CD4-positive, alpha-beta memory T cell (primary cell): ENCODE measurements at regions not wholly inside any gene's neighbourhood (a gene's known extent, or its start where the extent isn't known, plus 50 kb on each side); places are given as distances from the start of the nearest gene placed in this dataset.

Experiments used
- CTCF ChIA-PET: fragments of 350-600 bp; sonication (Branson Sonifier 250); formaldehyde crosslinking; loops from one replicate; lab custom pipeline; 2021; ENCODE audit warnings: inconsistent platforms; ENCODE audit not compliant: partially characterized antibody; lab: Charles Lee
- POLR2A ChIA-PET: fragments of 350-600 bp; sonication (Branson Sonifier 250); formaldehyde crosslinking; loops from one replicate; lab custom pipeline; 2021; ENCODE audit not compliant: partially characterized antibody; lab: Charles Lee
- DNase-seq, 5 donors: peaks; one replicate each; pipeline versions ENCODE4 v3.0.0 to v3.0.0-alpha.2; 2020 to 2022; ENCODE audit warnings: mixed read lengths in 1 of 5
- H3K27ac ChIP-seq: one replicate; pipeline ENCODE4 v1.7.0; 2013; ENCODE audit warnings: low read depth, low read length
- H3K27me3 ChIP-seq: 2 replicates; pipeline ENCODE4 v1.7.0; 2013; ENCODE audit warnings: mild to moderate bottlenecking, low read length, moderate library complexity; ENCODE audit not compliant: insufficient read depth
- H3K36me3 ChIP-seq: 2 replicates; pipeline ENCODE4 v1.7.0; 2013; ENCODE audit warnings: mild to moderate bottlenecking, low read length, moderate library complexity; ENCODE audit not compliant: insufficient read depth
- H3K4me1 ChIP-seq: 2 replicates; pipeline ENCODE4 v1.7.0; 2013; ENCODE audit warnings: mild to moderate bottlenecking, low read length, moderate library complexity; ENCODE audit not compliant: insufficient read depth
- H3K4me3 ChIP-seq, 2 donors: one replicate each; pipeline ENCODE4 v1.7.0; 2013; ENCODE audit warnings: low read length in 2 of 2, mild to moderate bottlenecking in 1 of 2
- H3K9me3 ChIP-seq, 2 donors: one replicate each; pipeline ENCODE4 v1.7.0; 2013; ENCODE audit warnings: low read length in 2 of 2, control low read depth in 1 of 2; ENCODE audit not compliant: control insufficient read depth in 1 of 2
- H3K27ac Mint-ChIP-seq, 7 donors: one replicate each; pipeline ENCODE4 v1.8.0; 2020 to 2021; ENCODE audit warnings: mixed read lengths in 7 of 7, mild to moderate bottlenecking in 6 of 7, inconsistent platforms in 3 of 7, moderate library complexity in 3 of 7
- H3K27me3 Mint-ChIP-seq, 2 donors: one replicate each; pipeline ENCODE4 v1.8.0; 2020 to 2021; ENCODE audit warnings: mixed read lengths in 2 of 2
- H3K36me3 Mint-ChIP-seq, 2 donors: one replicate each; pipeline ENCODE4 v1.8.0; 2020 to 2021; ENCODE audit warnings: mixed read lengths in 2 of 2, inconsistent platforms in 1 of 2, mild to moderate bottlenecking in 1 of 2
- H3K4me1 Mint-ChIP-seq, 4 donors: one replicate each; pipeline ENCODE4 v1.8.0; 2020 to 2021; ENCODE audit warnings: mixed read lengths in 4 of 4, mild to moderate bottlenecking in 1 of 4
- H3K4me3 Mint-ChIP-seq, 8 donors: one replicate each; pipeline ENCODE4 v1.8.0; 2020 to 2021; ENCODE audit warnings: mixed read lengths in 8 of 8, mild to moderate bottlenecking in 7 of 8, moderate library complexity in 6 of 8, inconsistent platforms in 3 of 8
- H3K9me3 Mint-ChIP-seq, 8 donors: one replicate each; pipeline ENCODE4 v1.8.0; 2020 to 2021; ENCODE audit warnings: mixed read lengths in 8 of 8, mild to moderate bottlenecking in 5 of 8, inconsistent platforms in 3 of 8, moderate library complexity in 1 of 8
- intact Hi-C: fragments of 100-400 bp; cut with micrococcal nuclease; formaldehyde crosslinking; loops from one replicate; pipeline ENCODE4 v1.15.1; 2023

GRCh38 chr1:56084246-56084645 is 495.1 kb downstream of the PLPP3 start:
- H3K4me3 ChIP-seq, result no peak overlapping the region
- Mint-ChIP-seq H3K36me3 (no peaks in the 10 kb centered on the region), H3K4me3 (no peak overlapping the region), H3K9me3 (peaks cover 3 to 17% (median 9%) of the 10 kb centered on the region in 8 donors), H3K27ac (no peak overlapping the region), H3K27me3 (peaks cover 0 to 1% of the 10 kb centered on the region in 2 donors), H3K4me1 (no peaks in the 10 kb centered on the region)
- no peak overlapping the region for H3K27ac ChIP-seq
- ChIA-PET CTCF (no interaction called here), POLR2A (no interaction called here)
- DNase-seq, result no peak
- H3K4me1 ChIP-seq, result no peaks in the 10 kb centered on the region
- H3K27me3 ChIP-seq, result no peaks in the 10 kb centered on the region
- no peaks in the 10 kb centered on the region for H3K36me3 ChIP-seq
- intact Hi-C loops, result no loop called here
- no peaks in the 10 kb centered on the region for H3K9me3 ChIP-seq

- Histone ChIP-seq H3K4me3 (no peak overlapping the region), H3K27ac (no peak overlapping the region), H3K9me3 (no peaks in the 10 kb centered on the region), H3K4me1 (no peaks in the 10 kb centered on the region), H3K27me3 (no peaks in the 10 kb centered on the region), H3K36me3 (no peaks in the 10 kb centered on the region)
- Mint-ChIP-seq H3K27me3 (no peaks in the 10 kb centered on the region), H3K4me3 (no peak overlapping the region), H3K36me3 (no peaks in the 10 kb centered on the region), H3K4me1 (no peaks in the 10 kb centered on the region), H3K9me3 (peaks cover 0 to 9% (median 2%) of the 10 kb centered on the region in 8 donors), H3K27ac (no peak overlapping the region)
- ChIA-PET POLR2A (no interaction called here), CTCF (no interaction called here)
- no peak for DNase-seq
- intact Hi-C loops, result no loop called here
Observed at GRCh38 chr1:56081736-56082135, 497.6 kb downstream of the PLPP3 start.

- Mint-ChIP-seq H3K4me1 (no peaks in the 10 kb centered on the region), H3K27ac (no peak overlapping the region), H3K36me3 (no peaks in the 10 kb centered on the region), H3K4me3 (no peak overlapping the region), H3K9me3 (peaks cover 0 to 9% (median 2%) of the 10 kb centered on the region in 8 donors), H3K27me3 (no peaks in the 10 kb centered on the region)
- CTCF ChIA-PET, result no interaction called here
- Histone ChIP-seq H3K4me1 (no peaks in the 10 kb centered on the region), H3K4me3 (no peak overlapping the region), H3K9me3 (no peaks in the 10 kb centered on the region), H3K36me3 (no peaks in the 10 kb centered on the region), H3K27ac (no peak overlapping the region), H3K27me3 (no peaks in the 10 kb centered on the region)
- POLR2A ChIA-PET, result no interaction called here
- DNase-seq, result no peak
- intact Hi-C loops, result no loop called here
Observed at GRCh38 chr1:56081173-56081572, 498.2 kb downstream of the PLPP3 start.

- H3K27me3 Mint-ChIP-seq, result peaks cover 0 to 1% of the 10 kb centered on the region in 2 donors
- ChIA-PET POLR2A (no interaction called here), CTCF (no interaction called here)
- Histone ChIP-seq H3K27me3 (no peaks in the 10 kb centered on the region), H3K27ac (no peak overlapping the region), H3K4me1 (no peaks in the 10 kb centered on the region), H3K4me3 (no peak overlapping the region), H3K9me3 (no peaks in the 10 kb centered on the region), H3K36me3 (no peaks in the 10 kb centered on the region)
- DNase-seq, result no peak
- no peak overlapping the region for H3K27ac Mint-ChIP-seq
- H3K4me3 Mint-ChIP-seq, result no peak overlapping the region
- H3K9me3 Mint-ChIP-seq, result peaks cover 0 to 11% (median 2%) of the 10 kb centered on the region in 8 donors
- intact Hi-C loops, result no loop called here
- no peaks in the 10 kb centered on the region for H3K36me3 Mint-ChIP-seq
- no peaks in the 10 kb centered on the region for H3K4me1 Mint-ChIP-seq
Observed at GRCh38 chr1:56080123-56080522, 499.2 kb downstream of the PLPP3 start.

GRCh38 chr1:56079391-56079790 is 500.0 kb downstream of the PLPP3 start:
- Histone ChIP-seq H3K4me1 (no peaks in the 10 kb centered on the region), H3K36me3 (no peaks in the 10 kb centered on the region), H3K27me3 (no peaks in the 10 kb centered on the region), H3K9me3 (no peaks in the 10 kb centered on the region), H3K27ac (no peak overlapping the region), H3K4me3 (no peak overlapping the region)
- Mint-ChIP-seq H3K4me3 (no peak overlapping the region), H3K27me3 (peaks cover 0 to 1% of the 10 kb centered on the region in 2 donors), H3K36me3 (no peaks in the 10 kb centered on the region), H3K9me3 (peaks cover 0 to 9% (median 3%) of the 10 kb centered on the region in 8 donors), H3K4me1 (no peaks in the 10 kb centered on the region), H3K27ac (no peak overlapping the region)
- CTCF ChIA-PET, result no interaction called here
- intact Hi-C loops, result no loop called here
- DNase-seq, result no peak
- POLR2A ChIA-PET, result no interaction called here

- CTCF ChIA-PET, result interaction anchor here (0.6 kb wide), 1 partner anchor 278 kb away, joined by 3 read pairs; no protein-coding TSS in a partner anchor
- H3K4me1 ChIP-seq, result no peaks in the 10 kb centered on the region
- no peaks in the 10 kb centered on the region for H3K4me1 Mint-ChIP-seq
- no peak for DNase-seq
- H3K36me3 ChIP-seq, result no peaks in the 10 kb centered on the region
- intact Hi-C loops, result no loop called here
- H3K4me3 ChIP-seq, result no peak overlapping the region
- H3K27me3 Mint-ChIP-seq, result peaks cover 0 to 1% of the 10 kb centered on the region in 2 donors
- H3K9me3 ChIP-seq, result no peaks in the 10 kb centered on the region
- H3K27me3 ChIP-seq, result no peaks in the 10 kb centered on the region
- H3K27ac ChIP-seq, result no peak overlapping the region
- no peak overlapping the region for H3K4me3 Mint-ChIP-seq
- POLR2A ChIA-PET, result no interaction called here
- no peak overlapping the region for H3K27ac Mint-ChIP-seq
- H3K9me3 Mint-ChIP-seq, result peaks cover 0 to 12% (median 3%) of the 10 kb centered on the region in 8 donors
- H3K36me3 Mint-ChIP-seq, result no peaks in the 10 kb centered on the region
Observed at GRCh38 chr1:56077206-56077605, 502.2 kb downstream of the PLPP3 start.

GRCh38 chr1:56074007-56074651 is 505.2 kb downstream of the PLPP3 start:
- Mint-ChIP-seq H3K27me3 (peaks cover 0 to 4% of the 10 kb centered on the region in 2 donors), H3K4me3 (no peak overlapping the region), H3K27ac (no peak overlapping the region), H3K36me3 (no peaks in the 10 kb centered on the region), H3K9me3 (peaks cover 0 to 10% (median 1%) of the 10 kb centered on the region in 8 donors), H3K4me1 (no peaks in the 10 kb centered on the region)
- DNase-seq, result no peak
- ChIA-PET CTCF (no interaction called here), POLR2A (no interaction called here)
- Histone ChIP-seq H3K4me1 (no peaks in the 10 kb centered on the region), H3K27me3 (no peaks in the 10 kb centered on the region), H3K36me3 (no peaks in the 10 kb centered on the region), H3K4me3 (no peak overlapping the region), H3K27ac (no peak overlapping the region), H3K9me3 (no peaks in the 10 kb centered on the region)
- intact Hi-C loops, result no loop called here
